SU-DHL-6 (cell line): ENCODE measurements at regions not wholly inside any gene's neighbourhood (a gene's known extent, or its start where the extent isn't known, plus 50 kb on each side); places are given as distances from the start of the nearest gene placed in this dataset.

Source experiments
- H2AFZ ChIP-seq: fragments of 200-600 bp; sonication (generic); 2 replicates; pipeline ENCODE4 v1.6.1; 2014; ENCODE audit warnings: low read depth, mild to moderate bottlenecking, moderate library complexity, mixed read lengths, antibody characterized with exemption, low read length; ENCODE audit not compliant: severe bottlenecking
- H3F3A ChIP-seq: fragments of 200-600 bp; shearing (Covaris generic); 2 replicates; pipeline ENCODE4 v1.6.0; 2016; ENCODE audit warnings: antibody characterized with exemption, mild to moderate bottlenecking; ENCODE audit not compliant: insufficient read depth
- H3K27ac ChIP-seq: fragments of 200-600 bp; sonication (generic); 2 replicates; pipeline ENCODE4 v1.5.1; 2016; ENCODE audit warnings: low read depth, mild to moderate bottlenecking, low read length, moderate library complexity, mixed read lengths
- H3K27me3 ChIP-seq: fragments of 200-600 bp; sonication (generic), shearing (Covaris generic); 2 replicates; pipeline ENCODE4 v1.6.0; 2014; ENCODE audit warnings: mild to moderate bottlenecking, low read length
- H3K36me3 ChIP-seq: fragments of 200-600 bp; sonication (generic); 2 replicates; pipeline ENCODE4 v1.6.1; 2014; ENCODE audit warnings: mild to moderate bottlenecking, low read length, mixed read lengths
- H3K4me2 ChIP-seq: fragments of 300-600, 200-600 bp; shearing (Covaris generic), sonication (generic); 2 replicates; pipeline ENCODE4 v1.6.0; 2014; ENCODE audit warnings: low read length, low read depth, mild to moderate bottlenecking; ENCODE audit not compliant: poor library complexity, severe bottlenecking
- H3K4me3 ChIP-seq: fragments of 200-600 bp; sonication (generic); 2 replicates; pipeline ENCODE4 v1.5.1; 2014; ENCODE audit warnings: antibody characterized with exemption, low read length, mild to moderate bottlenecking, mixed read lengths; ENCODE audit not compliant: insufficient read depth, poor library complexity, severe bottlenecking
- H3K79me2 ChIP-seq: fragments of 200-600 bp; sonication (generic); 2 replicates; pipeline ENCODE4 v1.6.1; 2014; ENCODE audit warnings: mild to moderate bottlenecking, low read length, moderate library complexity; ENCODE audit not compliant: insufficient read depth
- H3K9ac ChIP-seq: fragments of 200-600 bp; sonication (generic); 2 replicates; pipeline ENCODE4 v1.7.0; 2014; ENCODE audit warnings: mild to moderate bottlenecking, low read length
- H3K9me2 ChIP-seq: fragments of 200-600 bp; sonication (generic); replicated peaks from 2 replicates; pipeline ENCODE4 v1.6.1; 2014; ENCODE audit warnings: low read length; ENCODE audit not compliant: insufficient read depth
- H3K9me3 ChIP-seq: fragments of 200-600 bp; sonication (generic); 2 replicates; pipeline ENCODE4 v1.6.1; 2014; ENCODE audit warnings: low read length, mixed read lengths; ENCODE audit not compliant: insufficient read depth
- H4K20me1 ChIP-seq: fragments of 200-600 bp; sonication (generic); 2 replicates; pipeline ENCODE4 v1.6.1; 2014; ENCODE audit warnings: low read depth, mild to moderate bottlenecking, antibody characterized with exemption, low read length, moderate library complexity, mixed read lengths
- CTCF ChIP-seq: fragments of 200-600 bp; sonication (generic); IDR thresholded peaks from one replicate; pipeline ENCODE4 v1.5.1; 2017; ENCODE audit warnings: antibody characterized with exemption, mild to moderate bottlenecking, low read length, moderate library complexity; ENCODE audit not compliant: insufficient read depth, poor library complexity, severe bottlenecking
- EZH2phosphoT487 ChIP-seq: fragments of 200-600 bp; sonication (generic), shearing (Covaris generic); conservative IDR thresholded peaks from 2 replicates; pipeline ENCODE4 v1.6.1; 2018; ENCODE audit warnings: mild to moderate bottlenecking, antibody characterized with exemption, low read length, moderate library complexity, mixed read lengths

GRCh38 chr1:234961456-234962339 is 166.9 kb downstream of the TOMM20 start:
- H3K27ac ChIP-seq, result peak overlapping the region; percentile 97
- TF ChIP-seq EZH2phosphoT487, result no peak

GRCh38 chr1:234960722-234961455 is 167.7 kb downstream of the TOMM20 start:
- Histone ChIP-seq H3K27ac (peak overlapping the region; percentile 97), H3K27me3 (no peaks in the 10 kb centered on the region), H3K9ac (no peak overlapping the region), H3K9me3 (no peaks in the 10 kb centered on the region), H3K36me3 (no peaks in the 10 kb centered on the region), H3K4me3 (no peak overlapping the region), H2AFZ (peak overlapping the region; percentile 39), H3K9me2 (no peaks in the 10 kb centered on the region), H4K20me1 (no peaks in the 10 kb centered on the region), H3K4me2 (peak overlapping the region; percentile 77), H3K79me2 (no peaks in the 10 kb centered on the region), H3F3A (peaks cover 34% of the 10 kb centered on the region)
- TF ChIP-seq EZH2phosphoT487 (no peak), CTCF (no peak)

More at GRCh38 chr1:234961456-234962339, 166.9 kb downstream of the TOMM20 start:
- Histone ChIP-seq H4K20me1 (no peaks in the 10 kb centered on the region), H3K9ac (peak overlapping the region; percentile 58), H3K36me3 (no peaks in the 10 kb centered on the region), H3K9me2 (no peaks in the 10 kb centered on the region), H3K4me2 (peak overlapping the region; percentile 77), H3K27me3 (no peaks in the 10 kb centered on the region), H3K9me3 (no peaks in the 10 kb centered on the region), H3F3A (peaks cover 34% of the 10 kb centered on the region), H3K4me3 (peak overlapping the region; percentile 5), H2AFZ (no peak overlapping the region), H3K79me2 (no peaks in the 10 kb centered on the region)

- Histone ChIP-seq H3K9ac (no peak overlapping the region), H3K4me3 (no peak overlapping the region), H3K79me2 (no peaks in the 10 kb centered on the region), H3K27ac (no peak overlapping the region), H3K9me3 (no peaks in the 10 kb centered on the region), H3K27me3 (no peaks in the 10 kb centered on the region), H3K36me3 (no peaks in the 10 kb centered on the region), H3K9me2 (no peaks in the 10 kb centered on the region), H3K4me2 (no peak overlapping the region), H4K20me1 (no peaks in the 10 kb centered on the region), H2AFZ (no peak overlapping the region), H3F3A (peaks cover 23% of the 10 kb centered on the region)
- TF ChIP-seq CTCF, result no peak
- TF ChIP-seq EZH2phosphoT487, result no peak
Measured at GRCh38 chr1:234958706-234959657, 169.7 kb downstream of the TOMM20 start.
